ENCODE measurements at regions not wholly inside any gene's neighbourhood (a gene's known extent, or its start where the extent isn't known, plus 50 kb on each side); places are given as distances from the start of the nearest gene placed in this dataset.

DNA sequence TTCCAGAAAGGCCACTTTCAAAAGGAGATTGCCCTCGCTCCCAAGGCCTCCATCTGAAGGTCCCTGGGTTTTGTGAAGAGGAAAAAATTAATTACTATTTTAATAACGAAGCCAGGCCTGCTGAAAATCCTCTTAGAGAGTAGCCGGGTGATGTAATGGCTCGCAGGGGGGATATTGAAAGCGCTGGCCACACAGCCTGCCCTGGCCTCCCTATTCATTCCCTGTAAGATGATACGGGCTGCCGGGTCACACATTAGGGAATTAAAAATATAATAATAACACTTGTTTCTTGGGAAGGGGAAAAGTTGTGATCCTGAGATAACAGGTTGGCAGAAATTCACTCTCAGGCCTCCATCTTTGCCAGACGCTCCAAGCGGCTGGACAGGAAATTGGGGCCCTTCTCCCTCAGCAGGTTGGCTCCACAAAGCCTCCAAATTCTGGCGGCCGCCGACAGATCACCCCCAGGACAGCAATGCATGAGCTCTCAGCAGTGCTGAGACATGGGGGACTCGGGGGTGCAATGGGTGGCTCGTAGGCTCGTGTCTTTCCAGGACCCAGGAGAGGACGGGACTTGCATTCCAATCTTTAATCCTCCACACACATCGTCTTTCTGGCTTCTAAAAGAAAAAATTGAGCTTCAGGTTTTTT is 299.9 kb upstream of the SALL3 start:
- Histone ChIP-seq H3K4me3 (no peak overlapping the region), H3K9me3 (no peaks in the 10 kb centered on the region), H3K36me3 (no peaks in the 10 kb centered on the region), H3K27ac (no peak overlapping the region), H3K27me3 (ENCODE audit: low read depth) (no peaks in the 10 kb centered on the region), H3K4me1 (no peaks in the 10 kb centered on the region)
- DNase-seq (no peak), ATAC-seq (no peak)
- intact Hi-C loops (cut with DNase I) = no loop called here
- no peak for TF ChIP-seq CTCF (IDR thresholded peaks at IDR 0.05)

DNA sequence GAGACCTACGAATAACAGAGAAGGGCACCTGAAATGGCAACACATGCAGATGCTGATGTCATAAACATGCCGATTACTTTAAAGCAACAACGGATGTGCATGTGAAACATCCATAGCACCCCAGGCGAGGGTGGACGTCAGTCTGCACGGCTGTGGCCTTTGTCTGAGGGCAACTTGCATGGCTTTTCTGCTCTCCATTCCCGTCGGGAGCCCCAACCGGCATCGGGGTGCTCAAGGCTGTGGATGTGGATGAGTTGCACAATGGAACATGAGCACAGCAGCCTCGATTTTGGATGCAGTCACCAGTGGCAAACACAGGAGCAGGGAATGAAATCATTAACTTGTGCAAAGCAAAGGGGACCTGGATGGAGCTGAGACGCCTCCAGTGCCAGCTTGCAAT is 298.2 kb upstream of the SALL3 start:
- no peak for ATAC-seq
- no peak for TF ChIP-seq CTCF (IDR thresholded peaks at IDR 0.05)
- Histone ChIP-seq H3K4me1 (no peaks in the 10 kb centered on the region), H3K9me3 (no peaks in the 10 kb centered on the region), H3K4me3 (no peak overlapping the region), H3K36me3 (no peaks in the 10 kb centered on the region), H3K27me3 (ENCODE audit: low read depth) (no peaks in the 10 kb centered on the region), H3K27ac (no peak overlapping the region)
- intact Hi-C loops (cut with DNase I) = no loop called here
- DNase-seq = no peak

DNA sequence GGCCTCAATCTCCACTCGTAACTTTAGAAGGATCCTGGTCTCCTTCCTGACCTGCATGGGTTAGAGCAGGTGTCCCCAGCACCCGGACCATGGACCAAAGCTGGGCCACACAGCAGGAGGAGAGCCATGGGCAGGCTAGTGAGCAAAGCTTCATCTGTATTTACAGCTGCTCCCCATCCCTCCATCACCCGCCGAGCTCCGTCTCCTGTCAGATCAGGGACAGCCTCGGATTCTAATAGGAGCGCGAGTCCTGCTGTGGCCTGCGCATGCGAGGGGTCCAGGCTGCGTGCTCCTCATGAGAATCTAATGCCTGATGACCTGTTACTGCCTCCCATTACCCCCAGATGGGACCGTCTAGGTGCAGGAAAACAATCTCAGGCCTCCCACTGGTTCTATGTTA is 297.7 kb upstream of the SALL3 start:
- H3K4me3 ChIP-seq = no peak overlapping the region
- no peaks in the 10 kb centered on the region for H3K4me1 ChIP-seq
- no peak overlapping the region for H3K27ac ChIP-seq
- DNase-seq (no peak), ATAC-seq (no peak)
- no peaks in the 10 kb centered on the region for H3K27me3 ChIP-seq (ENCODE audit: low read depth)
- no peaks in the 10 kb centered on the region for H3K9me3 ChIP-seq
- intact Hi-C loops (cut with DNase I) = no loop called here
- H3K36me3 ChIP-seq = no peaks in the 10 kb centered on the region
- TF ChIP-seq CTCF (IDR thresholded peaks at IDR 0.05) = no peak

DNA sequence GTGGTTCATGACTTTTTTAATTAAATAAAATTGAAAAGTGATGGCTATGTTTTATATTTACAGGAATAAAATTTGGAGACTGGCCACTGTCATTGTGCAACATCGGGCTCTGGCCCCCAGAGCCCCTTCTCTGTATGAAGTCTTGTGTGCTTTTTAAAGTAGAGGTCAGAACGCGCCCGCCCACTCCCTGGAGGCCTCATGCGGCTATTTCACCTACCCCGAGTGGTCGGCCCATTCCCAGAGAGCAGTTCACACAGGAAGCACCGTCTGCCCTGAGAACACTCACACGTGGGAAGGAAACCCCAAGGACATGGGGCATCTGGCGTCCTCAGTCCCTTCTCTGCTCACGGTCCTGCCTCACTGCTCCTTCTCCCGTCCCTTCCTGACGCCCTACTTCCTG is 296.9 kb upstream of the SALL3 start:
- H3K4me1 ChIP-seq = no peaks in the 10 kb centered on the region
- no peaks in the 10 kb centered on the region for H3K9me3 ChIP-seq
- no peak overlapping the region for H3K4me3 ChIP-seq
- TF ChIP-seq CTCF (IDR thresholded peaks at IDR 0.05) = no peak
- intact Hi-C loops (cut with DNase I) = no loop called here
- no peaks in the 10 kb centered on the region for H3K27me3 ChIP-seq (ENCODE audit: low read depth)
- H3K27ac ChIP-seq = no peak overlapping the region
- no peak for ATAC-seq
- DNase-seq = no peak
- no peaks in the 10 kb centered on the region for H3K36me3 ChIP-seq

- Histone ChIP-seq H3K36me3 (no peaks in the 10 kb centered on the region), H3K4me1 (no peaks in the 10 kb centered on the region), H3K27me3 (ENCODE audit: low read depth) (no peaks in the 10 kb centered on the region), H3K4me3 (no peak overlapping the region), H3K9me3 (no peaks in the 10 kb centered on the region), H3K27ac (no peak overlapping the region)
- intact Hi-C loops (cut with DNase I) = no loop called here
- no peak for TF ChIP-seq CTCF (IDR thresholded peaks at IDR 0.05)
- no peak for DNase-seq
- no peak for ATAC-seq
Observed at GRCh38 chr18:78683191-78684010, 296.2 kb upstream of the SALL3 start.

Measured in lower lobe of right lung (tissue), 2 donors.